ENCODE measurements at regions not wholly inside any gene's neighbourhood (a gene's known extent, or its start where the extent isn't known, plus 50 kb on each side); places are given as distances from the start of the nearest gene placed in this dataset.

GRCh38 chr6:81996414-81996813, 243.9 kb upstream of the TENT5A start:
- Histone ChIP-seq H2BK20ac (ENCODE audit: low read depth, low read length, poor library complexity, severe bottlenecking) (no peak overlapping the region), H2BK120ac (ENCODE audit: low read depth, low read length, poor library complexity, severe bottlenecking) (no peak overlapping the region), H2AK5ac (ENCODE audit: insufficient read length, low read length) (no peak overlapping the region), H3K4me1 (ENCODE audit: insufficient read depth, low read length) (no peaks in the 10 kb centered on the region), H3K23ac (ENCODE audit: insufficient read length, low read depth, low read length) (no peak overlapping the region), H3K9me3 (ENCODE audit: control insufficient read depth, low read depth, low read length) (no peaks in the 10 kb centered on the region), H3K79me2 (ENCODE audit: insufficient read depth, low read length) (no peaks in the 10 kb centered on the region), H3K18ac (ENCODE audit: insufficient read length, low read depth, low read length) (no peak overlapping the region), H3K27me3 (ENCODE audit: insufficient read depth, low read length) (no peaks in the 10 kb centered on the region), H4K5ac (ENCODE audit: insufficient read length, low read depth, low read length) (no peak overlapping the region), H3K14ac (ENCODE audit: insufficient read depth, low read length) (no peak overlapping the region), H2BK12ac (ENCODE audit: insufficient read length, low read depth, low read length) (no peak overlapping the region), H2AFZ (ENCODE audit: low read length) (no peak overlapping the region), H3K4ac (ENCODE audit: low read depth, low read length) (no peak overlapping the region), H3K9ac (ENCODE audit: extremely low read depth, insufficient read length, low read length) (no peak overlapping the region), H3K79me1 (ENCODE audit: insufficient read depth, low read depth, low read length, poor library complexity, severe bottlenecking) (no peaks in the 10 kb centered on the region), H3K23me2 (ENCODE audit: insufficient read length, low read depth, low read length, poor library complexity, severe bottlenecking) (no peaks in the 10 kb centered on the region), H3K4me2 (ENCODE audit: insufficient read depth, insufficient read length, low read length) (no peak overlapping the region), H3K27ac (ENCODE audit: insufficient read length, low read depth, low read length) (no peak overlapping the region), H4K91ac (ENCODE audit: insufficient read length, low read depth, low read length) (no peak overlapping the region), H4K20me1 (ENCODE audit: control insufficient read depth, insufficient read depth, insufficient read length) (no peaks in the 10 kb centered on the region), H3T11ph (ENCODE audit: low read length) (no peak overlapping the region), H3K56ac (ENCODE audit: insufficient read length, low read depth, low read length) (no peak overlapping the region), H4K8ac (replicated peaks; ENCODE audit: insufficient read length, low read depth, low read length) (no peak overlapping the region), H2BK5ac (ENCODE audit: insufficient read length, low read length) (no peak overlapping the region), H2BK15ac (ENCODE audit: low read depth, low read length) (no peak overlapping the region)
- peaks cover 9 to 17% of the 10 kb centered on the region in 2 experiments for H3K4me1 Mint-ChIP-seq
- WGBS (ENCODE audit: extremely low coverage, insufficient read length, low lambda C conversion rate) = no CpG with 5 or more reads among the region's 4 CpGs
- H3K36me3 Mint-ChIP-seq (ENCODE audit: insufficient read depth in 1 of 3, low read depth in 3 of 3) = peaks cover 0 to 6% (median 0%) of the 10 kb centered on the region in 3 experiments; a peak in 3 of 7 replicates
- no peak overlapping the region for H3K27ac Mint-ChIP-seq
- no peak overlapping the region for H3K4me3 Mint-ChIP-seq
- no peaks in the 10 kb centered on the region for H3K9me3 Mint-ChIP-seq
- DNase-seq = no peak
- H3K27me3 Mint-ChIP-seq (ENCODE audit: low read depth) = no peaks in the 10 kb centered on the region
- TF ChIP-seq CTCF (conservative IDR thresholded peaks at IDR 0.05) = no peak

Data from H9 (cell line).